Heart right ventricle (tissue), 16 donors: ENCODE measurements at regions not wholly inside any gene's neighbourhood (a gene's known extent, or its start where the extent isn't known, plus 50 kb on each side); places are given as distances from the start of the nearest gene placed in this dataset.

Experiments used
- ATAC-seq, 8 donors: fragments of 200-7000 bp; cut with Tn5 transposase; one replicate each; pipeline ENCODE4 v1.9.1; 2020; ENCODE audit warnings: mild to moderate bottlenecking in 8 of 8, moderate library complexity in 8 of 8, moderate number of reproducible peaks in 1 of 8
- DNase-seq, 2 donors: peaks; one replicate each; pipeline ENCODE4 v3.0.0-alpha.2; 2020
- H3K27ac ChIP-seq, 10 donors: fragments of 200-600 bp; sonication (generic) in 2 of 10; one replicate each; pipeline versions ENCODE4 v1.5.0 to v1.8.0; 2020 to 2022; ENCODE audit warnings: mild to moderate bottlenecking in 3 of 10
- H3K27me3 ChIP-seq, 7 donors: fragments of 200-600 bp; one replicate each; pipeline ENCODE4 v1.8.0; 2021 to 2022; ENCODE audit warnings: mild to moderate bottlenecking in 2 of 7
- H3K36me3 ChIP-seq, 9 donors: fragments of 200-600 bp; sonication (generic) in 1 of 9; one replicate each; pipeline versions ENCODE4 v1.5.0 to v1.8.0; 2020 to 2022; ENCODE audit warnings: mild to moderate bottlenecking in 2 of 9
- H3K4me1 ChIP-seq, 9 donors: fragments of 200-600 bp; sonication (generic) in 1 of 9; one replicate each; pipeline versions ENCODE4 v1.5.0 to v1.8.0; 2020 to 2022; ENCODE audit warnings: mild to moderate bottlenecking in 4 of 9
- H3K4me3 ChIP-seq, 10 donors: fragments of 200-600 bp; sonication (generic) in 2 of 10; one replicate each; pipeline versions ENCODE4 v1.5.0 to v1.8.0; 2020 to 2022; ENCODE audit warnings: mild to moderate bottlenecking in 7 of 10, moderate library complexity in 2 of 10
- H3K9me3 ChIP-seq, 11 donors: fragments of 200-600 bp in 10 of 11; sonication (generic) in 2 of 11; one replicate each; pipeline versions ENCODE4 v1.5.0 to v1.8.0; 2013 to 2022; ENCODE audit warnings: mild to moderate bottlenecking in 2 of 11, control low read depth in 1 of 11, moderate library complexity in 1 of 11
- WGBS, 2 donors: extraction: QIAGEN DNeasy Blood & Tissue Kit; methylation state at CpG; one replicate each; pipeline ENCODE4 v1.1.7; 2013; ENCODE audit warnings: inconsistent platforms in 1 of 2; 5-methylcytosine and 5-hydroxymethylcytosine counted together
- intact Hi-C, 10 donors: fragments of 100-400 bp; cut with DNase I; formaldehyde crosslinking; loops; one replicate each; pipeline versions ENCODE4 v1.11.1 to v1.14.2; 2022
- TF ChIP-seq, protein P1 (sequence below), 9 donors: fragments of 200-600 bp; sonication (generic) in 2 of 9; IDR thresholded peaks; one replicate each; pipeline versions ENCODE4 v1.5.0 to v1.8.0; 2021 to 2022; ENCODE audit warnings: antibody characterized with exemption in 9 of 9, mild to moderate bottlenecking in 5 of 9, moderate library complexity in 1 of 9
- donor health status: Arrhythmogenic right ventricular cardiomyopathy.
- donor health status: ischemic (EF 13 %, LVEDD 7.1; RV severe dilation, severe dysfunction).
- donor health status: healthy with polysubstance abuse.
- donor health status: DM: no; HTN: yes; CAD: no.
- donor health status: DM: no; HTN: no; CAD: no.
- donor health status: ischemic (EF 25% LVEDD 6.9; RV normal size, moderate dysfunction).
- donor health status: ischemic (EF 25% LVEDD 5.7; RV mildly dilated, moderate dysfunction).
- donor health status: healthy.
- donor health status: DM: yes; HTN: yes; CAD: no.
- donor health status: Ischemic cardiomyopathy.
- donor health status: ischemic (EF 35%, LVEDD 5.7; RV mildly dilated, moderate dysfunction).
- donor health status: nonischemic (EF 11% LVEDD 7.7; RV severe dilation, severe dysfunction).
- donor health status: DM: yes; HTN: yes; CAD: no.
- donor health status: PGD.
- donor health status: ischemic (EF 29% LVEDD 5.4; RV normal size, mild dysfunction).
- donor health status: nonischemic (EF 23%, LVEDD 6.1; RV moderate dilation, normal function).

DNA sequence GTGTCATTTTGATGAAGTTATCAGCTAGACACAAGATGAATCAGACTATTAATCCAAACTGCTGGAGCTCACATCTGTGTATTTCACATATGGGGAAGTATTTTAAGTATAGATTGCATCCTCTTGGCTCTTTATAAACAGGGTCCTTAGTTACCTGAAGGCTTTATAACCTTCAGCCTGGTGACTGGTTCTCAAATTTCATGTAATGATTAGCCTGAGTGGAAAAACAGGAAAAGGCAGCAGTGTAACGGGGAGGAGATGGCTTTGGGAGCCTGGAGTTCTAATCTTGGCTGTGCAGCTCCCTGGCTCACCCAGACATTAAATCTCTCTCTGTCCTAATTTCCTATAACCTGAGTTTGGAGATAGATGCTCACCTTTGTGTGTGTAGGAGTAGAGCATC is 103.8 kb upstream of the HPF1 start:
- no peak overlapping the region for H3K27ac ChIP-seq
- TF ChIP-seq, protein P1, sequence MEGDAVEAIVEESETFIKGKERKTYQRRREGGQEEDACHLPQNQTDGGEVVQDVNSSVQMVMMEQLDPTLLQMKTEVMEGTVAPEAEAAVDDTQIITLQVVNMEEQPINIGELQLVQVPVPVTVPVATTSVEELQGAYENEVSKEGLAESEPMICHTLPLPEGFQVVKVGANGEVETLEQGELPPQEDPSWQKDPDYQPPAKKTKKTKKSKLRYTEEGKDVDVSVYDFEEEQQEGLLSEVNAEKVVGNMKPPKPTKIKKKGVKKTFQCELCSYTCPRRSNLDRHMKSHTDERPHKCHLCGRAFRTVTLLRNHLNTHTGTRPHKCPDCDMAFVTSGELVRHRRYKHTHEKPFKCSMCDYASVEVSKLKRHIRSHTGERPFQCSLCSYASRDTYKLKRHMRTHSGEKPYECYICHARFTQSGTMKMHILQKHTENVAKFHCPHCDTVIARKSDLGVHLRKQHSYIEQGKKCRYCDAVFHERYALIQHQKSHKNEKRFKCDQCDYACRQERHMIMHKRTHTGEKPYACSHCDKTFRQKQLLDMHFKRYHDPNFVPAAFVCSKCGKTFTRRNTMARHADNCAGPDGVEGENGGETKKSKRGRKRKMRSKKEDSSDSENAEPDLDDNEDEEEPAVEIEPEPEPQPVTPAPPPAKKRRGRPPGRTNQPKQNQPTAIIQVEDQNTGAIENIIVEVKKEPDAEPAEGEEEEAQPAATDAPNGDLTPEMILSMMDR (IDR thresholded peaks at IDR 0.05), result no peak
- intact Hi-C loops, result no loop called here
- WGBS, 2 donors, result 34 to 41% methylated on average over 1 of the region's 1 CpG
- no peak for DNase-seq
- no peak overlapping the region for H3K4me3 ChIP-seq
- no peaks in the 10 kb centered on the region for H3K4me1 ChIP-seq
- no peak for ATAC-seq
- H3K27me3 ChIP-seq, result peaks cover 0 to 17% (median 3%) of the 10 kb centered on the region in 7 donors
- no peaks in the 10 kb centered on the region for H3K9me3 ChIP-seq
- H3K36me3 ChIP-seq, result no peaks in the 10 kb centered on the region

DNA sequence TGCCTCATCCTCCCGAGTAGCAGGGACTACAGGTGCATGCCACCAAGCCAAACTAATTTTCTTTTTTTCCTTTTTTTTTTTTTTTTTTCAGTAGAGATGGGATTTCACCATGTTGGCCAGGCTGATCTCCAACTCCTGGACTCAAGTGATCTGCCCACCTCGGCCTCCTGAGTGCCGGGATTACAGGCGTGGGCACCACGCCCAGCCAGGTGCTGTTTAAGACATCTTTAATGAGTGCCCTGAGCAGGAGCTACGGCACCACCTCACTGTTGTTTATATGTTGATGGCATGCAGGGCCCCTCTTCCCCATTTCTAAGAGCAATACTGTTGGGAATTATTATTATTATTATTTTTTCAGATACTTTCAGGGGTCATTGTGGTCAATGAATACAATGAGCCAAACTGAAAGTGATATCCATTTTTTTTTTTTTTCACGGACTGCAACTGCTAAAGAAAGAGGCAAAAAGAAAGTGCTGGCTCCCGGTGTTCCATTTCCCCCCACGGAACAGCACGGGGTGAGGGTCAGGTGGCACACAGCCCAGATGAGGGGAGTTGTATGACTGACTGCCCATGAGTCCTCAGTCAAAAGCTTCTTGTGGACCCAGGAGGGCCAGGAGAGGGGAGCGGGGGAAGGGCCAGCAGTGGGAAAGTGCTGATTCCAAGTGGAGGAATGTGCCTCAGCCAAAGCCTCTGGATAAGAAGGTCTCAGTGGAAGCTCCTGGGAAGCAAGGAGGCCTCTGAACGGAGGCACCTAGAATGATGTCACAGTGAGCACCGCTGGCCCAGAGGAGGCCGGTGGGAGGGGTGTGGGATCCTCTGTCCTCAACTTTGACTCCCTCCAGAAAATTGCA is 101.8 kb upstream of the HPF1 start:
- no peak for DNase-seq
- Histone ChIP-seq H3K36me3 (no peaks in the 10 kb centered on the region), H3K27ac (no peak overlapping the region), H3K9me3 (no peaks in the 10 kb centered on the region), H3K4me1 (no peaks in the 10 kb centered on the region), H3K4me3 (no peak overlapping the region), H3K27me3 (peaks cover 0 to 9% (median 3%) of the 10 kb centered on the region in 7 donors)
- 66 to 77% methylated on average over 14 of the region's 14 CpGs for WGBS, 2 donors
- intact Hi-C loops, result no loop called here
- TF ChIP-seq, protein P1 (IDR thresholded peaks at IDR 0.05), result no peak
- ATAC-seq, result no peak

DNA sequence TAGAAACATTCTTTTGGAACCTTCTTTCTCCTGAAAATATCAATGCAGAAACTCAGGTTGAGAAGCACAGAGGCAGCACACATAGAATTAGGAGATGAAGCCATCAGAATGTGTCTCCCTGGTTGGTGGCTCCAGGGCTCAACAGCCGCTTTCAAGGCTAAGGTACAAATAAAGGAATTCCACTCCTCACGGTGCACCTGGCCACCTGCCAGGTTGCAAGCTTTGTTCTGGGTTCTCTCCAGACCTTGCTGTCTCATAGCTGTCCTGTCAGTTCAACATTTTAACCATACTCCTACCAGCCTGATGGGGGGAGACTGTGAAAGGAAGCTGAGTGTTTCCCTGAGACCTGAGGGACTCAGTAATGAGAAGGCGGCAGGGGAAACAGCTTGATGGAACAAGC is 96.3 kb upstream of the HPF1 start:
- H3K9me3 ChIP-seq, result no peaks in the 10 kb centered on the region
- no peak for DNase-seq
- H3K27ac ChIP-seq, result no peak overlapping the region
- peaks cover 0 to 4% (median 0%) of the 10 kb centered on the region in 7 donors for H3K27me3 ChIP-seq
- intact Hi-C loops, result no loop called here
- no peaks in the 10 kb centered on the region for H3K36me3 ChIP-seq
- TF ChIP-seq, protein P1 (IDR thresholded peaks at IDR 0.05), result no peak
- no peak overlapping the region for H3K4me3 ChIP-seq
- H3K4me1 ChIP-seq, result no peaks in the 10 kb centered on the region
- ATAC-seq, result no peak
- 42 to 46% methylated on average over 3 of the region's 3 CpGs for WGBS, 2 donors

DNA sequence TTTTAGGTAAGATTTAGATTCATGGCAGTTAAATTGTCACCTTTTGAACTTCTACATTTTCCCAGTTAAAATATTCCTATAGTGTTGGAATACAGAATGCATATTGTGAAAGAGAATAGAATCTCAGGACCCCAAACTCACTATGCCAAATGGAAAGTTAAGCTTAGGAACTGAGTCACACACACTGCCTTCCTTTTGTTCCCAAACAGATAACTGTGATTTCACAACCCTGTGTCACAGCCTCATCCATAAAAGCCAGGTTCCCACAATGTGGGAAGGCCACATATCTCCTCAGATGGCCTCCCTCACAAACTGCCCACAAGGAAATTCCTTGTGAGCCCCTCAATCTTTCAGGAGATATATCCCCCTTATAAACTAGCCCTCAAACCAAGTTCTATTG is 94.7 kb upstream of the HPF1 start:
- no peaks in the 10 kb centered on the region for H3K9me3 ChIP-seq
- H3K36me3 ChIP-seq, result no peaks in the 10 kb centered on the region
- no peak for DNase-seq
- TF ChIP-seq, protein P1 (IDR thresholded peaks at IDR 0.05), result no peak
- ATAC-seq, result no peak
- intact Hi-C loops, result no loop called here
- peaks cover 0 to 4% (median 0%) of the 10 kb centered on the region in 7 donors for H3K27me3 ChIP-seq
- no peak overlapping the region for H3K27ac ChIP-seq
- H3K4me3 ChIP-seq, result no peak overlapping the region
- no peaks in the 10 kb centered on the region for H3K4me1 ChIP-seq
